Lung (tissue), 11 donors: ENCODE measurements at regions not wholly inside any gene's neighbourhood (a gene's known extent, or its start where the extent isn't known, plus 50 kb on each side); places are given as distances from the start of the nearest gene placed in this dataset.

ENCODE experiments used
- ATAC-seq: fragments of 200-7000 bp; cut with Tn5 transposase; one replicate; pipeline ENCODE4 v1.9.1; 2020; ENCODE audit warnings: moderate number of reproducible peaks; ENCODE audit not compliant: insufficient read depth, low FRiP score
- DNase-seq, 3 donors: peaks; one replicate each; pipeline ENCODE4 v3.0.0-alpha.2; 2013 to 2017
- H3K27ac ChIP-seq, 2 donors: one replicate each; pipeline ENCODE4 v1.5.1; 2013; ENCODE audit warnings: mild to moderate bottlenecking in 2 of 2, moderate library complexity in 2 of 2, control low read depth in 1 of 2, inconsistent platforms in 1 of 2, low read depth in 1 of 2, low read length in 1 of 2
- H3K27me3 ChIP-seq, 3 donors: one replicate each; pipeline ENCODE4 v1.5.1; 2013; ENCODE audit warnings: low read length in 2 of 3; ENCODE audit not compliant: control insufficient read depth in 3 of 3, insufficient read depth in 3 of 3
- H3K36me3 ChIP-seq, 4 donors: one replicate each; pipeline ENCODE4 v1.5.1; 2013; ENCODE audit warnings: low read length in 4 of 4, mild to moderate bottlenecking in 1 of 4, moderate library complexity in 1 of 4; ENCODE audit not compliant: control insufficient read depth in 4 of 4, insufficient read depth in 4 of 4
- H3K4me1 ChIP-seq, 5 donors: one replicate each; pipeline ENCODE4 v1.5.1; 2013; ENCODE audit warnings: low read length in 5 of 5, mild to moderate bottlenecking in 2 of 5, moderate library complexity in 1 of 5; ENCODE audit not compliant: control insufficient read depth in 5 of 5, insufficient read depth in 5 of 5
- H3K4me3 ChIP-seq: one replicate; pipeline ENCODE4 v1.5.1; 2013; ENCODE audit warnings: mild to moderate bottlenecking, control low read depth, moderate library complexity
- H3K9ac ChIP-seq, 2 donors: one replicate each; pipeline ENCODE4 v1.5.1; 2013; ENCODE audit warnings: low read length in 2 of 2, control low read depth in 1 of 2; ENCODE audit not compliant: insufficient read depth in 1 of 2
- H3K9me3 ChIP-seq, 4 donors: one replicate each; pipeline ENCODE4 v1.5.1; 2013; ENCODE audit warnings: low read length in 3 of 4, mild to moderate bottlenecking in 1 of 4, moderate library complexity in 1 of 4; ENCODE audit not compliant: control insufficient read depth in 4 of 4, insufficient read depth in 3 of 4
- WGBS, 2 donors: extraction: QIAGEN DNeasy Blood & Tissue Kit; methylation state at CpG; one replicate each; pipeline ENCODE4 v1.1.7; 2013; 5-methylcytosine and 5-hydroxymethylcytosine counted together
- TF ChIP-seq, protein P1 (sequence below): IDR thresholded peaks from 2 replicates; pipeline ENCODE4 v1.5.1; 2012; ENCODE audit warnings: mild to moderate bottlenecking; ENCODE audit errors: control extremely low read depth, extremely low read depth
- donor health status: control.
- donor health status: control.
- donor health status: Bipolar disorder and iron deficiency.
- donor health status: healthy.
- donor health status: DM: yes; HTN: yes; CAD: no.

DNA sequence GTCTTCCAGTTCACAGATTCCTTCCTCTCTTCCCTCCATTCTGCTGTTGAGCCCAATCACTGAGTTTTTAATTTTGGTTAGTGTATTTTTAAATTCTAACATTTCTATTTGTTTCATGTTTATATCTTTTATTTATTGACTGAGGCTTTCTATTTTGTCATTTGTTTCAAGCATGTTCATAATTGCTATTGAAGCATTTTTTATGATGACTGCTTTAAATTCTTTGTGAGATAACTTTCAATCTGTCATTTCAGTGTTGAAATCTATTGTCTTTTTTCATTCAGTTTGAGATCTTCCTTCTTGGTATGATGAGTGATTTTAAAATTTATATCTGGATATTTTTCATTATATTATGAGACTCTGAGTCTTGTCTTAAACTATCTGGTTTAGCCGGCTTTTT lies 192.3 kb downstream of the RPLP1 start:
- TF ChIP-seq, protein P1, sequence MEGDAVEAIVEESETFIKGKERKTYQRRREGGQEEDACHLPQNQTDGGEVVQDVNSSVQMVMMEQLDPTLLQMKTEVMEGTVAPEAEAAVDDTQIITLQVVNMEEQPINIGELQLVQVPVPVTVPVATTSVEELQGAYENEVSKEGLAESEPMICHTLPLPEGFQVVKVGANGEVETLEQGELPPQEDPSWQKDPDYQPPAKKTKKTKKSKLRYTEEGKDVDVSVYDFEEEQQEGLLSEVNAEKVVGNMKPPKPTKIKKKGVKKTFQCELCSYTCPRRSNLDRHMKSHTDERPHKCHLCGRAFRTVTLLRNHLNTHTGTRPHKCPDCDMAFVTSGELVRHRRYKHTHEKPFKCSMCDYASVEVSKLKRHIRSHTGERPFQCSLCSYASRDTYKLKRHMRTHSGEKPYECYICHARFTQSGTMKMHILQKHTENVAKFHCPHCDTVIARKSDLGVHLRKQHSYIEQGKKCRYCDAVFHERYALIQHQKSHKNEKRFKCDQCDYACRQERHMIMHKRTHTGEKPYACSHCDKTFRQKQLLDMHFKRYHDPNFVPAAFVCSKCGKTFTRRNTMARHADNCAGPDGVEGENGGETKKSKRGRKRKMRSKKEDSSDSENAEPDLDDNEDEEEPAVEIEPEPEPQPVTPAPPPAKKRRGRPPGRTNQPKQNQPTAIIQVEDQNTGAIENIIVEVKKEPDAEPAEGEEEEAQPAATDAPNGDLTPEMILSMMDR: no peak
- WGBS, 2 donors: 87% methylated on average over 1 of the region's 1 CpG

DNA sequence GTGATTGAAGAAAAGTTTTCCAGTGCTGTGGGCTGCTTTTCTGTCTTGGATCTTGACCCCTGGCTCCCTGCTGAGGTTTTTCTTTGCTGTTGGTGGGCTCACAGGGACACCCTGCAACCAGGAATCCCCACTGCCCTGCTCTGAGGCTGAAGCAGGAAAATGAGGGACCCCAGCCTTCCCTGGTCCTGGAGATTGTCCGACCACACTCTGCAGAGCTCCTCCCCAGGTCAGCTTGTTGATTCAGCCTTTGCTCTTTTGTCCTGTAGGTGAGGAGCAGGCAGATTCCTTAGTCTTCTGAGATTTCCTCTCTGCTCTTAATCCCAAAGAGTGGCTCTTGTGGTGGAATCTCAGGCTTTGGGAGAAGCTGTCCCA lies 194.5 kb downstream of the RPLP1 start:
- no peak for ATAC-seq
- Histone ChIP-seq H3K27me3 (no peaks in the 10 kb centered on the region), H3K9me3 (no peaks in the 10 kb centered on the region), H3K4me1 (peaks cover 0 to 17% (median 0%) of the 10 kb centered on the region in 5 donors), H3K4me3 (no peak overlapping the region), H3K9ac (no peak overlapping the region), H3K27ac (no peak overlapping the region), H3K36me3 (no peaks in the 10 kb centered on the region)
- no peak for DNase-seq
- TF ChIP-seq, protein P1: no peak
- WGBS, 2 donors: 79 to 80% methylated on average over 1 of the region's 1 CpG

More for the DNA sequence above, 192.3 kb downstream of the RPLP1 start:
- no peaks in the 10 kb centered on the region for H3K27me3 ChIP-seq
- H3K36me3 ChIP-seq: no peaks in the 10 kb centered on the region
- ATAC-seq (no peak), DNase-seq (no peak)
- peaks cover 0 to 17% (median 0%) of the 10 kb centered on the region in 5 donors for H3K4me1 ChIP-seq
- H3K4me3 ChIP-seq: no peak overlapping the region
- peaks cover 0 to 2% (median 0%) of the 10 kb centered on the region in 4 donors for H3K9me3 ChIP-seq
- H3K27ac ChIP-seq: no peak overlapping the region
- H3K9ac ChIP-seq: no peak overlapping the region

DNA sequence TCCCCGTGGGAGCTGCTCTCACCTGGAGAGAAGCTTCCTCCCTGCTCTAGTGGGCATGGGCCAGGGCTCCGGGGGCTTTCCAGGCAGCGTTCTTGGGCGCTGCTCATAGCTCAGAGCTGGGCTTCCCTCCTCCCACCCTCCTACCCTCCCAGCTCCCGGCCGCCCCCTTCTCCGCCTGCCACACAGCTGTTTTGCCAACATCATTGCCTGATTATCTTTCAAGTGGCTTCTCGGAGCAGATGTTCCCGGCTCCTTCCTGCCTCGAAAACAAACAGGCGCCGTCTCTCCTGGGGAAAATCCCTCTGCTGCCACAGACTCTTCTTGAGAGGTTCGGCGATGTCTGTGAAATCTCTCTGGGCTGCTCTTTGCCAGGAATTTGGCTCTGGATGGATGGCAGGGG lies 195.6 kb downstream of the RPLP1 start:
- TF ChIP-seq, protein P1: no peak
- H3K27ac ChIP-seq: no peak overlapping the region
- 52 to 63% methylated on average over 14 of the region's 14 CpGs for WGBS, 2 donors
- H3K9me3 ChIP-seq: no peaks in the 10 kb centered on the region
- H3K4me3 ChIP-seq: no peak overlapping the region
- ATAC-seq (no peak), DNase-seq (peak; percentile 25 to 32 (median 30))
- peak overlapping the region in 1 of 2 donors; percentile 4 for H3K9ac ChIP-seq
- H3K36me3 ChIP-seq: no peaks in the 10 kb centered on the region
- peaks cover 0 to 17% (median 0%) of the 10 kb centered on the region in 5 donors for H3K4me1 ChIP-seq
- H3K27me3 ChIP-seq: peaks cover 0 to 3% (median 0%) of the 10 kb centered on the region in 3 donors
